ENCODE measurements at regions not wholly inside any gene's neighbourhood (a gene's known extent, or its start where the extent isn't known, plus 50 kb on each side); places are given as distances from the start of the nearest gene placed in this dataset.
"Not testable (repeated sequence)": the region's sequence is repeated elsewhere in the genome, so short reads cannot be mapped to it uniquely, and the experiment has no call there.

DNA sequence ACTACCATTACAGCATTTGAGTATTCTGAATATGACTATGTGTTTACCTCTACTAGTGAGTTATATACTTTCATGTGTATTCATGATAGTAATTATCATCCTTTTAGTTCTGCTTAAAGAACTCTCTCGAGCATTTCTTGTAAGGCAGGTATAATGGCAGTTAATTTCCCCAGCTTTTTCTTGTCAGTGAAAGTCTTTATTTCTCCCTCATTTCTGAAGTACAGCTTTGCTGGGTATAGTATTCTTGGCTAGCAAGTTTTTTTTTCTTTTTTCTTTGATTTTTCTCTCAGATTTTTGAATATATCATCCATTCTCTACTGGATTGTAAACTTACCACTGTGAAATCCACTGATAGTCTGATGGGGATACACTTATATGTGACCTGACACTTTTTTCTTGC lies 165.9 kb upstream of the ARHGAP5 start:
- DNase-seq (ENCODE audit: low read depth): no peak

DNA sequence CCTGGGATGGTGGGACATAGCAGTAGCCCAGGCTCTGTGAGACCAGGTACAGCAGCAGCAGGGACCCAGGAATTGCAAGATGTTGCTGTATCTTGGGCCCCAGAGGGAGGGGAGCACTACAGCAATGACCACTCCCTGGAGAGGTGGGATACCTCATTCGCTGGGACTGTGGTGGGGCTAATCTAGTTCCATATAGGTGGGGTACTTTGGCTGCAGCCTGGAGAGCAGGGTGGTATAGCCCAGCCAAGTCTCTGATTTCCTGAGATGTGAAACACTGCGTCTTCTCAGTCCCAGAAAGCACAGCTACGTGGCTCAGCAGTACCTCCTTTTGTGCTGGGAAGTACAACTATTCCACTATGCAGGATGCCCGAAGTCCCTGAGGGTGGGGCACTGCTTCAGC lies 163.7 kb upstream of the ARHGAP5 start:
- no peak for DNase-seq (ENCODE audit: low read depth)

DNA sequence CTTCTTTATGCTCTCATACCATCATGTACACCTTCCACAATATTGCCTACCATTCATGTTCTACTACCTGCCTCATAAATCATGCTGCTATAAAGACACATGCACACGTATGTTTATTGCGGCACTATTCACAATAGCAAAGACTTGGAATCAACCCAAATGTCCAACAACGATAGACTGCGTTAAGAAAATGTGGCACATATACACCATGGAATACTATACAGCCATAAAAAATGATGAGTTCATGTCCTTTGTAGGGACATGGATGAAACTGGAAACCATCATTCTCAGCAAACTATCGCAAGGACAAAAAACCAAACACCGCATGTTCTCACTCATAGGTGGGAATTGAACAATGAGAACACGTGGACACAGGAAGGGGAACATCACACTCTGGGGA lies 158.8 kb upstream of the ARHGAP5 start:
- DNase-seq (ENCODE audit: low read depth): not testable (repeated sequence)

GRCh38 chr14:31920001-31920400 lies 157.1 kb upstream of the ARHGAP5 start:
- DNase-seq (ENCODE audit: low read depth): no peak

DNA sequence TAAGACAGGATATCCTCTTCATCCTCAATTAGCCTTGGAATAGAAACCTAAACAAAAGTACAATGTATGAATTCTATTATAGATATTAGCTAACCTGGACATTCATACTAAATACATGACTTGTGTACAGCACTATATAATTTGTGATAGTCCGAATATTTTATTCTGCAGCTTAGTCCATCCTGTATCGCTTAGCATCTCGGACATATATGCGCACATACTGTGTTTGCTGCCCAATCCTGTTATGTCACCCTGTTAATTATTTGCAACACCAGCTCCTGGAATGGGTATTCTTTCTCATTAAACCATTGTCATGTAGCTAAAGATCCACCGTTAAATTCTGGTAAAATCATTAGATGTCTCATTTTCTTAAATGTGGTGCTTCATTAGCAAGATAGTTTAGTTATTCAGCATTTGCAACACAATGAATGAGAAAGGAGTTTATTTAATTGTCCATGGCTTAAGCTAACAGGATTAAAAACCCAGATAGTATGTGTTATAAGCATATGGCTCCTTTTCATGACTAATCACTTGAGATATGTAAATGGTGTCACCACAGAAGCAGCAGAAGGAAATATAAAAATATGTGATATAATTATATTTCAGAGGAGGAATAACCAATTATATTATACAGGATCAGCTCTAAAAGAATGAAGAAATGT lies 156.0 kb upstream of the ARHGAP5 start:
- no peak for DNase-seq (ENCODE audit: low read depth)

GRCh38 chr14:31921721-31922120 lies 155.4 kb upstream of the ARHGAP5 start:
- DNase-seq (ENCODE audit: low read depth): no peak

DNA sequence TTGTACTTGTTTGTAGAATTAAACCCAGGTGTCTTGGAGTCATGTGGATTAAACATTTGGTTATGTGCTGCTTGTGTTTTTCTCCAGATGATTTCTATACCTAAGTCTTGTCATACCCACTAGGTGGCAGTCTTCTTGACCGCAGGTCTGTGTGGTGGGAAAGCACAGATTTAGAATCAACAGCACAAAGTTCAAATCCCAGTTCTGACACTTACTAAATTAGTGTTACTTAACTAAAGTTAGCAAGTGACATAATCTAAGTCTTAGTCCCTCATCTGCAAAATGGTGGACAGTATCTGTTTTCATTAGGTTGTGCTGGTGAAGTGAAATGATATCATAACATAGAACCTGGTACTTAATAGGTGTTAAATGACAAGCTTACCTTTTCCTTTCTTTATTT lies 151.0 kb upstream of the ARHGAP5 start:
- no peak for DNase-seq (ENCODE audit: low read depth)

- no peak for DNase-seq (ENCODE audit: low read depth)
These were observed 150.3 kb upstream of the ARHGAP5 start for GRCh38 chr14:31926652-31927347.

GRCh38 chr14:31927348-31927832 lies 149.7 kb upstream of the ARHGAP5 start:
- no peak for DNase-seq (ENCODE audit: low read depth)

GRCh38 chr14:31930070-31930469 lies 147.0 kb upstream of the ARHGAP5 start:
- DNase-seq (ENCODE audit: low read depth): no peak

- no peak for DNase-seq (ENCODE audit: low read depth)
These were observed 146.4 kb upstream of the ARHGAP5 start for GRCh38 chr14:31930493-31931240.

- DNase-seq (ENCODE audit: low read depth): no peak
These were observed 144.4 kb upstream of the ARHGAP5 start for GRCh38 chr14:31932675-31933074.

- no peak for DNase-seq (ENCODE audit: low read depth)
These were observed 143.4 kb upstream of the ARHGAP5 start for GRCh38 chr14:31933716-31934115.

- DNase-seq (ENCODE audit: low read depth): no peak
These were observed 142.3 kb upstream of the ARHGAP5 start for GRCh38 chr14:31934767-31935266.

DNA sequence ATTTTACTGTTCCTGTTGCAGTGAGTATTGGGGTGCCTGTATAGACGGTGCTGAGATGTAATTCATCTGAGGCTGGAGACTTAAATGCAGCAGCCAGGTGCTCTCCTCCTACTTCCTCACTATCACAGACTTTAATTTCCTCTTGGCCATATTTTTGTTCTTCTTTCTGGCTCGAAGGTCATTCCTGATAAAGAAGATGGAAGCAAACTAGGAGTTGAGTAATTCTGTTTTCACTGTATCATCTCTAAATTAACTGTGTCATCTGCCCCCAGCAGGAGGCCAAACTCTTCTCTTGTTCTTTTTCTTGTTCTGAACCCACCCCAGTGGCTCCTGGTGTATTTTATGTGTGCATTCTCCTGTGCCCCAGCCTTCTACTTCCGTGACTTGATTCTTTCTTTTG lies 141.7 kb upstream of the ARHGAP5 start:
- DNase-seq (ENCODE audit: low read depth): no peak

DNA sequence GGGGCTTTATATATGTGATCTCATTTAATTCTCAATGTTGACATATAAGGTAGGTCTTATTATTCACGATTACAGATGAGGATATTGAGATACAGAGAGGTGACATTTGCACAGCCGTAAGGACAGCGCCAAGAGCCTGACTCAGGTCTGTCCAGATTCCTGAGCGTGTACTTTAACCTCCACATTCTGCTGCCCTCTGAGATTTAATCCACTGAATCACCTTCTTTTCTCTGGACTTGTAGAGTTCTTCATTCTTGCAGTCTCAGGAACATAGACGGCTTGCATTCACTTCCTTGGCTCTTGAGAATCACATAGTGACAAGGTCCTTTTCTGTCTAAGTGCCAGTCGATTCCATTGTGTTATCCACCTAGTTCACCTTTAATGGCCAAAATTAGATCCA lies 141.0 kb upstream of the ARHGAP5 start:
- DNase-seq (ENCODE audit: low read depth): no peak

- DNase-seq (ENCODE audit: low read depth): peak; percentile 22
These were observed 139.3 kb upstream of the ARHGAP5 start for GRCh38 chr14:31937730-31938346.

- DNase-seq (ENCODE audit: low read depth): no peak
These were observed 137.2 kb upstream of the ARHGAP5 start for GRCh38 chr14:31939934-31940333.

DNA sequence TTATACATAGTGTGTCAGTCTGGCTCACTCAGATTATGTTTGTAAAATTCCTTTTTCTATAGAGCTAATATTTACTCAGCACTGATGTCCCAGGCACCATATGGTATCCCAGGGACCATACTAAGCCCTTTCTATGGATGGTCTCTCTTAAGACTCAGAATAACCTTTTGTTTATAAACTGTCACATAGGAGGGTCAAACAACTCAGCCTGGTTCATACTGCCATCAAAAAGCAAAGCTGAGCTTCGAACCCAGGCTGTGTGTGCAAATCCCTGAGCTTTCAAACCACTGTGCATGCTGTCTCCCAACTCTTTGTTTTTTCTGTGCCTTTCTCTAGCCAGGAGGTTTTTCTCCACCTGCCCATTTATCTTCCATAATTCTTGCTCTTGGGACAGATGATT lies 135.6 kb upstream of the ARHGAP5 start:
- DNase-seq (ENCODE audit: low read depth): no peak

- DNase-seq (ENCODE audit: low read depth): no peak
These were observed 134.8 kb upstream of the ARHGAP5 start for GRCh38 chr14:31942166-31942841.

GRCh38 chr14:31943217-31943799 lies 133.8 kb upstream of the ARHGAP5 start:
- no peak for DNase-seq (ENCODE audit: low read depth)

Measured in stimulated activated CD8-positive, alpha-beta memory T cell treated with anti-CD3 and anti-CD28 coated beads, Interleukin-15, amount 100 ng/mL, for 24 hours (primary cell).